GM23338 (cell line): ENCODE measurements at regions not wholly inside any gene's neighbourhood (a gene's known extent, or its start where the extent isn't known, plus 50 kb on each side); places are given as distances from the start of the nearest gene placed in this dataset.

Source experiments
- ATAC-seq: fragments of 200-7000 bp; cut with Tn5 transposase; 3 replicates; pipeline ENCODE4 v1.9.1; 2020
- DNase-seq: peaks from one replicate; pipeline ENCODE4 v3.0.0-alpha.2; 2015; ENCODE audit warnings: low spot score
- H2AFZ ChIP-seq: fragments of 200-600 bp; sonication (generic); 2 replicates; pipeline ENCODE4 v1.8.0; 2016; ENCODE audit warnings: antibody characterized with exemption, mild to moderate bottlenecking, moderate library complexity
- H3F3A ChIP-seq: fragments of 200-600 bp; sonication (generic); replicated peaks from 2 replicates; pipeline ENCODE4 v1.8.0; 2017; ENCODE audit warnings: antibody characterized with exemption, mixed run types, low read depth
- H3K27ac ChIP-seq: fragments of 200-600 bp; sonication (generic); 2 replicates; pipeline ENCODE4 v1.6.1; 2016; ENCODE audit warnings: low read depth
- H3K27me3 ChIP-seq: fragments of 200-600 bp; sonication (generic); 2 replicates; pipeline ENCODE4 v1.8.0; 2016; ENCODE audit warnings: mild to moderate bottlenecking, mixed run types, moderate library complexity; ENCODE audit not compliant: insufficient read depth
- H3K36me3 ChIP-seq: fragments of 200-600 bp; sonication (generic); 2 replicates; pipeline ENCODE4 v1.8.0; 2016; ENCODE audit warnings: mild to moderate bottlenecking; ENCODE audit not compliant: insufficient read depth
- H3K4me1 ChIP-seq: fragments of 200-600 bp; sonication (generic); 2 replicates; pipeline ENCODE4 v1.8.0; 2016; ENCODE audit warnings: mild to moderate bottlenecking, moderate library complexity; ENCODE audit not compliant: insufficient read depth
- H3K4me2 ChIP-seq: fragments of 200-600 bp; sonication (generic); 2 replicates; pipeline ENCODE4 v1.7.1; 2017; ENCODE audit warnings: mixed run types
- H3K4me3 ChIP-seq: fragments of 200-600 bp; sonication (generic); 2 replicates; pipeline ENCODE4 v1.6.1; 2016; ENCODE audit warnings: mixed run types
- H3K79me2 ChIP-seq: fragments of 200-600 bp; sonication (generic); replicated peaks from 2 replicates; pipeline ENCODE4 v1.8.0; 2017; ENCODE audit warnings: mild to moderate bottlenecking; ENCODE audit not compliant: insufficient read depth
- H3K9me2 ChIP-seq: fragments of 200-600 bp; sonication (generic); 2 replicates; pipeline ENCODE4 v1.8.0; 2017; ENCODE audit not compliant: insufficient read depth
- H4K20me1 ChIP-seq: fragments of 200-600 bp; sonication (generic); replicated peaks from 2 replicates; pipeline ENCODE4 v1.8.0; 2017; ENCODE audit warnings: mild to moderate bottlenecking; ENCODE audit not compliant: insufficient read depth
- H3K27ac Mint-ChIP-seq: 2 replicates; pipeline ENCODE4 v1.8.0; 2020; ENCODE audit warnings: inconsistent platforms, mild to moderate bottlenecking, moderate library complexity, mixed read lengths
- H3K27me3 Mint-ChIP-seq: 3 replicates; pipeline ENCODE4 v1.8.0; 2022; ENCODE audit warnings: low read depth, mild to moderate bottlenecking, moderate library complexity, mixed read lengths, inconsistent platforms; ENCODE audit not compliant: insufficient read depth, poor library complexity
- H3K36me3 Mint-ChIP-seq: 3 replicates; pipeline ENCODE4 v1.8.0; 2021; ENCODE audit warnings: low read depth, mild to moderate bottlenecking, inconsistent platforms, moderate library complexity, mixed read lengths
- H3K4me1 Mint-ChIP-seq: 3 replicates; pipeline ENCODE4 v1.8.0; 2020; ENCODE audit warnings: mild to moderate bottlenecking, inconsistent platforms, mixed read lengths
- H3K4me3 Mint-ChIP-seq: 3 replicates; pipeline ENCODE4 v1.8.0; 2021; ENCODE audit warnings: moderate library complexity, mild to moderate bottlenecking, inconsistent platforms, mixed read lengths
- H3K9me3 Mint-ChIP-seq: 3 replicates; pipeline ENCODE4 v1.8.0; 2020; ENCODE audit warnings: moderate library complexity, mild to moderate bottlenecking, inconsistent platforms, mixed read lengths
- CREB1 ChIP-seq: fragments of 250-450 bp; sonication (Bioruptor Pico); IDR thresholded peaks from 2 replicates; pipeline ENCODE4 v1.5.0; 2020; ENCODE audit warnings: low read depth, mild to moderate bottlenecking, moderate library complexity
- ETS1 ChIP-seq: IDR thresholded peaks from 2 replicates; pipeline ENCODE4 v1.6.1; 2016; ENCODE audit warnings: antibody characterized with exemption
- EZH2 ChIP-seq: fragments of 200-600 bp; sonication (generic); IDR thresholded peaks from one replicate; pipeline ENCODE4 v1.8.0; 2017; ENCODE audit warnings: antibody characterized with exemption, mild to moderate bottlenecking, low read depth; ENCODE audit not compliant: unreplicated experiment
- EZH2phosphoT487 ChIP-seq: fragments of 200-600 bp; sonication (generic); IDR thresholded peaks from one replicate; pipeline ENCODE4 v1.8.1; 2018; ENCODE audit warnings: antibody characterized with exemption; ENCODE audit not compliant: unreplicated experiment
- JUNB ChIP-seq: IDR thresholded peaks from one replicate; pipeline ENCODE4 v1.6.1; 2016; ENCODE audit warnings: antibody characterized with exemption; ENCODE audit not compliant: unreplicated experiment
- POLR2AphosphoS5 ChIP-seq: IDR thresholded peaks from 2 replicates; pipeline ENCODE4 v1.6.1; 2016; ENCODE audit warnings: antibody characterized with exemption, low read depth
- REST ChIP-seq: IDR thresholded peaks from one replicate; pipeline ENCODE4 v1.6.1; 2018; ENCODE audit warnings: antibody characterized with exemption; ENCODE audit not compliant: unreplicated experiment
- ZNF114 ChIP-seq: fragments of 250-450 bp; sonication (Bioruptor Pico); IDR thresholded peaks from 2 replicates; pipeline ENCODE4 v1.5.0; 2020; ENCODE audit warnings: mild to moderate bottlenecking, moderate library complexity
- ZNF462 ChIP-seq: fragments of 250-450 bp; sonication (Bioruptor Pico); IDR thresholded peaks from 2 replicates; pipeline ENCODE4 v1.5.0; 2020; ENCODE audit warnings: mild to moderate bottlenecking, moderate library complexity

- peak overlapping the region; percentile 53; the same call in 1 of the 2 replicates for H2AFZ ChIP-seq
- H3K27me3 Mint-ChIP-seq, result peaks cover 2% of the 10 kb centered on the region
Observed at GRCh38 chr3:177473184-177473583, 275.9 kb upstream of the TBL1XR1 start.

More at GRCh38 chr3:177473184-177473583, 275.9 kb upstream of the TBL1XR1 start:
- DNase-seq (no peak), ATAC-seq (no peak)
- H3K9me3 Mint-ChIP-seq, result no peaks in the 10 kb centered on the region
- Histone ChIP-seq H3K4me1 (no peaks in the 10 kb centered on the region), H3F3A (no peaks in the 10 kb centered on the region), H3K27ac (no peak overlapping the region), H3K79me2 (no peaks in the 10 kb centered on the region), H3K27me3 (no peaks in the 10 kb centered on the region), H3K4me3 (no peak overlapping the region), H4K20me1 (no peaks in the 10 kb centered on the region), H3K36me3 (no peaks in the 10 kb centered on the region), H3K9me2 (no peaks in the 10 kb centered on the region), H3K4me2 (no peak overlapping the region)
- no peak overlapping the region for H3K4me3 Mint-ChIP-seq
- no peak for TF ChIP-seq ZNF114 (CRISPR knock-in tag)
- TF ChIP-seq JUNB, result no peak
- TF ChIP-seq REST, result no peak
- no peak for TF ChIP-seq ETS1
- TF ChIP-seq EZH2phosphoT487, result no peak
- TF ChIP-seq CREB1 (CRISPR knock-in tag), result no peak
- TF ChIP-seq POLR2AphosphoS5, result no peak
- TF ChIP-seq EZH2, result no peak
- TF ChIP-seq ZNF462, result no peak
- no peak overlapping the region for H3K27ac Mint-ChIP-seq
- H3K4me1 Mint-ChIP-seq, result peaks cover 3% of the 10 kb centered on the region; the same call in 2 of the 3 replicates
- H3K36me3 Mint-ChIP-seq, result no peaks in the 10 kb centered on the region; the same call in 2 of the 3 replicates
